Caco-2 (cell line): ENCODE measurements at regions not wholly inside any gene's neighbourhood (a gene's known extent, or its start where the extent isn't known, plus 50 kb on each side); places are given as distances from the start of the nearest gene placed in this dataset.

Source experiments
- BruUV-seq: library from RNA; stranded (reverse); fragments of 400-500 nt; replicated peaks from 2 replicates; lab custom pipeline; 2021; lab: Mats Ljungman, UMichigan
- CTCF ChIA-PET: fragments of 300-600 bp; sonication (Branson Sonifier 250); formaldehyde crosslinking; loops from one replicate; lab custom pipeline; 2022; ENCODE audit warnings: antibody characterized with exemption; lab: Charles Lee
- POLR2A ChIA-PET: fragments of 300-600 bp; sonication (Branson Sonifier 250); formaldehyde crosslinking; loops from one replicate; lab custom pipeline; 2022; ENCODE audit warnings: antibody characterized with exemption; lab: Charles Lee
- DNase-seq, 2 experiments: peaks; one replicate each; pipeline versions ENCODE4 v3.0.0 to v3.0.0-alpha.2; 2020 to 2022
- H3K27me3 ChIP-seq: replicated peaks from 2 replicates; pipeline ENCODE4 v1.6.0; 2011; ENCODE audit warnings: low read length; ENCODE audit not compliant: control insufficient read depth, insufficient read depth
- H3K36me3 ChIP-seq: 2 replicates; pipeline ENCODE4 v1.5.1; 2011; ENCODE audit warnings: low read length; ENCODE audit not compliant: control insufficient read depth, insufficient read depth
- H3K4me1 ChIP-seq: fragments of 250-450 bp; sonication (Bioruptor Pico); 2 replicates; pipeline ENCODE4 v1.5.1; 2020; ENCODE audit warnings: mild to moderate bottlenecking
- H3K4me3 ChIP-seq: 2 replicates; pipeline ENCODE4 v1.5.1; 2011; ENCODE audit warnings: low read depth, mild to moderate bottlenecking, control low read depth, low read length
- H3K9me3 ChIP-seq: fragments of 250-450 bp; sonication (Bioruptor Pico); 2 replicates; pipeline ENCODE4 v1.5.1; 2020; ENCODE audit warnings: mild to moderate bottlenecking, moderate library complexity
- H3K27ac Mint-ChIP-seq: one replicate; pipeline ENCODE4 v1.8.0; 2022; ENCODE audit warnings: mixed read lengths; ENCODE audit not compliant: unreplicated experiment
- H3K27me3 Mint-ChIP-seq: one replicate; pipeline ENCODE4 v1.8.0; 2022; ENCODE audit warnings: mixed read lengths; ENCODE audit not compliant: insufficient read depth, unreplicated experiment
- H3K36me3 Mint-ChIP-seq: one replicate; pipeline ENCODE4 v1.8.0; 2022; ENCODE audit warnings: mild to moderate bottlenecking, mixed read lengths; ENCODE audit not compliant: insufficient read depth, unreplicated experiment
- H3K4me1 Mint-ChIP-seq: one replicate; pipeline ENCODE4 v1.8.0; 2022; ENCODE audit warnings: low read depth, mixed read lengths; ENCODE audit not compliant: unreplicated experiment
- H3K4me3 Mint-ChIP-seq: one replicate; pipeline ENCODE4 v1.8.0; 2022; ENCODE audit warnings: mild to moderate bottlenecking, moderate library complexity, mixed read lengths; ENCODE audit not compliant: unreplicated experiment
- H3K9me3 Mint-ChIP-seq: one replicate; pipeline ENCODE4 v1.8.0; 2022; ENCODE audit warnings: mixed read lengths; ENCODE audit not compliant: unreplicated experiment
- CTCF ChIP-seq, 2 experiments: fragments of 200-600 bp in 1 of 2; IDR thresholded peaks; 1 replicate in 1 of 2; 2 replicates in 1 of 2; pipeline versions ENCODE4 v1.5.1 to v1.8.0; 2011 to 2022; ENCODE audit warnings: antibody characterized with exemption in 1 of 2, control low read depth in 1 of 2, inconsistent platforms in 1 of 2, low read depth in 1 of 2, low read length in 1 of 2, mild to moderate bottlenecking in 1 of 2, moderate library complexity in 1 of 2; ENCODE audit not compliant: insufficient read depth in 1 of 2, severe bottlenecking in 1 of 2, unreplicated experiment in 1 of 2
- intact Hi-C: fragments of 100-400 bp; cut with micrococcal nuclease; formaldehyde crosslinking; loops from one replicate; pipeline ENCODE4 v1.10.0; 2022; ENCODE audit not compliant: unreplicated experiment

GRCh38 chr4:98775672-98776071, 117.3 kb upstream of the TSPAN5 start:
- POLR2A ChIA-PET, result no interaction called here
- H3K4me3 ChIP-seq, result no peak overlapping the region
- Mint-ChIP-seq H3K36me3 (peaks cover 9% of the 10 kb centered on the region), H3K27me3 (no peaks in the 10 kb centered on the region), H3K27ac (no peak overlapping the region), H3K9me3 (peaks cover 2% of the 10 kb centered on the region), H3K4me3 (no peak overlapping the region), H3K4me1 (peaks cover 48% of the 10 kb centered on the region)
- no peaks in the 10 kb centered on the region for H3K27me3 ChIP-seq
- TF ChIP-seq CTCF (IDR thresholded peaks at IDR 0.05; ENCODE audit: insufficient read depth in 1 of 2, low read depth in 1 of 2, low read length in 1 of 2, severe bottlenecking in 1 of 2, unreplicated experiment in 1 of 2), result no peak
- DNase-seq, result no peak
- no peaks in the 10 kb centered on the region for H3K9me3 ChIP-seq
- CTCF ChIA-PET, result interaction anchor here (0.6 kb wide), 1 partner anchor 19 kb away, joined by 3 read pairs; no protein-coding TSS in a partner anchor
- BruUV-seq, result no TSS peak
- H3K36me3 ChIP-seq, result no peaks in the 10 kb centered on the region
- peaks cover 45% of the 10 kb centered on the region for H3K4me1 ChIP-seq
- intact Hi-C loops, result no loop called here

- Mint-ChIP-seq H3K9me3 (peaks cover 18% of the 10 kb centered on the region), H3K27me3 (no peaks in the 10 kb centered on the region), H3K4me1 (peaks cover 35% of the 10 kb centered on the region), H3K27ac (peak overlapping the region; percentile 25), H3K36me3 (peaks cover 9% of the 10 kb centered on the region), H3K4me3 (no peak overlapping the region)
- Histone ChIP-seq H3K27me3 (no peaks in the 10 kb centered on the region), H3K9me3 (peaks cover 12% of the 10 kb centered on the region), H3K4me1 (peaks cover 25% of the 10 kb centered on the region), H3K4me3 (no peak overlapping the region), H3K36me3 (no peaks in the 10 kb centered on the region)
- no peak for DNase-seq
- intact Hi-C loops, result loop anchor here (5.0 kb wide), 1 partner anchor 86 kb away; no protein-coding TSS in a partner anchor
- POLR2A ChIA-PET, result no interaction called here
- CTCF ChIA-PET, result no interaction called here
- BruUV-seq, result no TSS peak
- no peak for TF ChIP-seq CTCF (IDR thresholded peaks at IDR 0.05; ENCODE audit: insufficient read depth in 1 of 2, low read depth in 1 of 2, low read length in 1 of 2, severe bottlenecking in 1 of 2, unreplicated experiment in 1 of 2)
Measured at GRCh38 chr4:98773638-98774037, 115.2 kb upstream of the TSPAN5 start.

- intact Hi-C loops, result loop anchor here (1.0 to 5.0 kb wide), 2 partner anchors 25 to 85 kb away; no protein-coding TSS in a partner anchor
Measured at GRCh38 chr4:98771959-98772632, 113.7 kb upstream of the TSPAN5 start.

More at GRCh38 chr4:98771959-98772632, 113.7 kb upstream of the TSPAN5 start:
- Histone ChIP-seq H3K4me3 (no peak overlapping the region), H3K9me3 (peaks cover 13% of the 10 kb centered on the region), H3K4me1 (peaks cover 12% of the 10 kb centered on the region), H3K27me3 (no peaks in the 10 kb centered on the region), H3K36me3 (no peaks in the 10 kb centered on the region)
- CTCF ChIA-PET, result interaction anchor here (1.1 kb wide), 1 partner anchor 67 kb away, joined by 3 read pairs; no protein-coding TSS in a partner anchor
- BruUV-seq, result no TSS peak
- H3K27ac Mint-ChIP-seq, result peak overlapping the region; percentile 81
- DNase-seq, result peak in 1 of 2 experiments; percentile 25
- H3K9me3 Mint-ChIP-seq, result peaks cover 18% of the 10 kb centered on the region
- peaks cover 24% of the 10 kb centered on the region for H3K4me1 Mint-ChIP-seq
- H3K36me3 Mint-ChIP-seq, result peaks cover 9% of the 10 kb centered on the region
- H3K4me3 Mint-ChIP-seq, result peak overlapping the region; percentile 57
- POLR2A ChIA-PET, result interaction anchor here (0.6 kb wide), 1 partner anchor 144 kb away, joined by 3 read pairs; no protein-coding TSS in a partner anchor
- TF ChIP-seq CTCF (IDR thresholded peaks at IDR 0.05; ENCODE audit: insufficient read depth in 1 of 2, low read depth in 1 of 2, low read length in 1 of 2, severe bottlenecking in 1 of 2, unreplicated experiment in 1 of 2), result no peak
- no peaks in the 10 kb centered on the region for H3K27me3 Mint-ChIP-seq
